ENCODE measurements at regions not wholly inside any gene's neighbourhood (a gene's known extent, or its start where the extent isn't known, plus 50 kb on each side); places are given as distances from the start of the nearest gene placed in this dataset.

- Histone ChIP-seq H3K36me3 (ENCODE audit: control insufficient read depth in 4 of 4, insufficient read depth in 3 of 4, low read depth in 1 of 4, low read length in 3 of 4) (no peaks in the 10 kb centered on the region), H3K4me1 (ENCODE audit: control insufficient read depth in 4 of 4, insufficient read depth in 4 of 4, low read length in 3 of 4) (no peaks in the 10 kb centered on the region), H3K4me3 (ENCODE audit: low read depth in 1 of 3, low read length in 3 of 3) (no peak overlapping the region), H3K9ac (ENCODE audit: low read depth in 1 of 2, low read length in 2 of 2) (no peak overlapping the region), H3K9me3 (ENCODE audit: control insufficient read depth in 4 of 4, low read length in 3 of 4) (no peaks in the 10 kb centered on the region), H3K27ac (ENCODE audit: low read depth in 1 of 2, low read length in 2 of 2) (no peak overlapping the region), H3K27me3 (ENCODE audit: control insufficient read depth in 4 of 4, insufficient read depth in 4 of 4, low read length in 3 of 4) (no peaks in the 10 kb centered on the region)
- DNase-seq (ENCODE audit: low spot score): no peak
- 95% methylated on average over 4 of the region's 4 CpGs for WGBS
- TF ChIP-seq FOXA1 (IDR thresholded peaks at IDR 0.05) (no peak), MAX (IDR thresholded peaks at IDR 0.05) (no peak), RXRA (IDR thresholded peaks at IDR 0.05) (no peak), JUND (IDR thresholded peaks at IDR 0.05) (no peak), EGR1 (IDR thresholded peaks at IDR 0.05; ENCODE audit: low read depth in 2 of 2) (no peak)
Measured at GRCh38 chr4:23700197-23700596, 189.7 kb downstream of the PPARGC1A start.

- H3K9ac ChIP-seq (ENCODE audit: low read depth in 1 of 2, low read length in 2 of 2): no peak overlapping the region
- H3K4me3 ChIP-seq (ENCODE audit: low read depth in 1 of 3, low read length in 3 of 3): no peak overlapping the region
- H3K27ac ChIP-seq (ENCODE audit: low read depth in 1 of 2, low read length in 2 of 2): no peak overlapping the region
- no peaks in the 10 kb centered on the region for H3K27me3 ChIP-seq (ENCODE audit: control insufficient read depth in 4 of 4, insufficient read depth in 4 of 4, low read length in 3 of 4)
- WGBS: 78% methylated on average over 3 of the region's 3 CpGs
- no peaks in the 10 kb centered on the region for H3K4me1 ChIP-seq (ENCODE audit: control insufficient read depth in 4 of 4, insufficient read depth in 4 of 4, low read length in 3 of 4)
- H3K36me3 ChIP-seq (ENCODE audit: control insufficient read depth in 4 of 4, insufficient read depth in 3 of 4, low read depth in 1 of 4, low read length in 3 of 4): no peaks in the 10 kb centered on the region
- H3K9me3 ChIP-seq (ENCODE audit: control insufficient read depth in 4 of 4, low read length in 3 of 4): no peaks in the 10 kb centered on the region
- TF ChIP-seq YY1 (IDR thresholded peaks at IDR 0.05): no peak
- TF ChIP-seq NR2F2 (IDR thresholded peaks at IDR 0.05): no peak
- TF ChIP-seq, protein P1, sequence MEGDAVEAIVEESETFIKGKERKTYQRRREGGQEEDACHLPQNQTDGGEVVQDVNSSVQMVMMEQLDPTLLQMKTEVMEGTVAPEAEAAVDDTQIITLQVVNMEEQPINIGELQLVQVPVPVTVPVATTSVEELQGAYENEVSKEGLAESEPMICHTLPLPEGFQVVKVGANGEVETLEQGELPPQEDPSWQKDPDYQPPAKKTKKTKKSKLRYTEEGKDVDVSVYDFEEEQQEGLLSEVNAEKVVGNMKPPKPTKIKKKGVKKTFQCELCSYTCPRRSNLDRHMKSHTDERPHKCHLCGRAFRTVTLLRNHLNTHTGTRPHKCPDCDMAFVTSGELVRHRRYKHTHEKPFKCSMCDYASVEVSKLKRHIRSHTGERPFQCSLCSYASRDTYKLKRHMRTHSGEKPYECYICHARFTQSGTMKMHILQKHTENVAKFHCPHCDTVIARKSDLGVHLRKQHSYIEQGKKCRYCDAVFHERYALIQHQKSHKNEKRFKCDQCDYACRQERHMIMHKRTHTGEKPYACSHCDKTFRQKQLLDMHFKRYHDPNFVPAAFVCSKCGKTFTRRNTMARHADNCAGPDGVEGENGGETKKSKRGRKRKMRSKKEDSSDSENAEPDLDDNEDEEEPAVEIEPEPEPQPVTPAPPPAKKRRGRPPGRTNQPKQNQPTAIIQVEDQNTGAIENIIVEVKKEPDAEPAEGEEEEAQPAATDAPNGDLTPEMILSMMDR (IDR thresholded peaks at IDR 0.05; ENCODE audit: low read depth, low read length, missing input control): no peak
- TF ChIP-seq ATF3 (IDR thresholded peaks at IDR 0.05): no peak
- no peak for DNase-seq (ENCODE audit: low spot score)
Measured at GRCh38 chr4:23697722-23698121, 192.1 kb downstream of the PPARGC1A start.

DNA sequence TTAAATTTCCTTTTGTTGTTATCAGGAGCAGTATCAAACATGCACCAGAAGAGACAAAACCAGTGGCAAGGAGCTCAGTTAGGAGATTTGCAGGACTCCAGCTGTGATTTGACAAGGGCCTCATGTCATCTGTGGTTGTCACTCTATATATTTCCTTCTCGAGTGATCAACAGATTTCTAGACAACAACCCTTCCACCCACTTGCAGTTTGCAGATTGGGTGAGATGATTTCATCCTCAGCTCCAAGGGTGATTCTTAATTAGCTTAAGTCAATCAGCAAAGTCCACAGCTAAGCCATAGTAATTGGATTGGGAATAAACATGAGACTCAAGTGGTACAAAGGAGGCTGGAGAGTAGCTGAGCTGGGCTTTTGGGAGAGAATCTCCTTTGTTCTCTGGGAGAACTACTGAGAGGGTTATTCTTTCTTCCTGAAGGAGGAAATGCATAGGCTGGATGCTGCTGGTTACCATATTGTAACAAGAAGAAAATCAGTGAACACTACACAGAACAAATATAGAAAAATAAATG lies 192.8 kb downstream of the PPARGC1A start:
- Histone ChIP-seq H3K36me3 (ENCODE audit: control insufficient read depth in 4 of 4, insufficient read depth in 3 of 4, low read depth in 1 of 4, low read length in 3 of 4) (no peaks in the 10 kb centered on the region), H3K9me3 (ENCODE audit: control insufficient read depth in 4 of 4, low read length in 3 of 4) (no peaks in the 10 kb centered on the region), H3K4me3 (ENCODE audit: low read depth in 1 of 3, low read length in 3 of 3) (no peak overlapping the region), H3K27ac (ENCODE audit: low read depth in 1 of 2, low read length in 2 of 2) (no peak overlapping the region), H3K4me1 (ENCODE audit: control insufficient read depth in 4 of 4, insufficient read depth in 4 of 4, low read length in 3 of 4) (no peaks in the 10 kb centered on the region), H3K27me3 (ENCODE audit: control insufficient read depth in 4 of 4, insufficient read depth in 4 of 4, low read length in 3 of 4) (no peaks in the 10 kb centered on the region), H3K9ac (ENCODE audit: low read depth in 1 of 2, low read length in 2 of 2) (no peak overlapping the region)
- WGBS: 80% methylated on average over 1 of the region's 1 CpG
- no peak for TF ChIP-seq MAX (IDR thresholded peaks at IDR 0.05)
- TF ChIP-seq YY1 (IDR thresholded peaks at IDR 0.05): no peak
- TF ChIP-seq, protein P1 (IDR thresholded peaks at IDR 0.05; ENCODE audit: low read depth, low read length, missing input control): no peak
- no peak for TF ChIP-seq GABPA (IDR thresholded peaks at IDR 0.05 in 1 of 2, conservative IDR thresholded peaks at IDR 0.05 in 1 of 2)
- no peak for TF ChIP-seq JUND (IDR thresholded peaks at IDR 0.05)
- no peak for TF ChIP-seq FOXA2 (IDR thresholded peaks at IDR 0.05)
- TF ChIP-seq SP1 (IDR thresholded peaks at IDR 0.05): no peak
- TF ChIP-seq, protein P2, sequence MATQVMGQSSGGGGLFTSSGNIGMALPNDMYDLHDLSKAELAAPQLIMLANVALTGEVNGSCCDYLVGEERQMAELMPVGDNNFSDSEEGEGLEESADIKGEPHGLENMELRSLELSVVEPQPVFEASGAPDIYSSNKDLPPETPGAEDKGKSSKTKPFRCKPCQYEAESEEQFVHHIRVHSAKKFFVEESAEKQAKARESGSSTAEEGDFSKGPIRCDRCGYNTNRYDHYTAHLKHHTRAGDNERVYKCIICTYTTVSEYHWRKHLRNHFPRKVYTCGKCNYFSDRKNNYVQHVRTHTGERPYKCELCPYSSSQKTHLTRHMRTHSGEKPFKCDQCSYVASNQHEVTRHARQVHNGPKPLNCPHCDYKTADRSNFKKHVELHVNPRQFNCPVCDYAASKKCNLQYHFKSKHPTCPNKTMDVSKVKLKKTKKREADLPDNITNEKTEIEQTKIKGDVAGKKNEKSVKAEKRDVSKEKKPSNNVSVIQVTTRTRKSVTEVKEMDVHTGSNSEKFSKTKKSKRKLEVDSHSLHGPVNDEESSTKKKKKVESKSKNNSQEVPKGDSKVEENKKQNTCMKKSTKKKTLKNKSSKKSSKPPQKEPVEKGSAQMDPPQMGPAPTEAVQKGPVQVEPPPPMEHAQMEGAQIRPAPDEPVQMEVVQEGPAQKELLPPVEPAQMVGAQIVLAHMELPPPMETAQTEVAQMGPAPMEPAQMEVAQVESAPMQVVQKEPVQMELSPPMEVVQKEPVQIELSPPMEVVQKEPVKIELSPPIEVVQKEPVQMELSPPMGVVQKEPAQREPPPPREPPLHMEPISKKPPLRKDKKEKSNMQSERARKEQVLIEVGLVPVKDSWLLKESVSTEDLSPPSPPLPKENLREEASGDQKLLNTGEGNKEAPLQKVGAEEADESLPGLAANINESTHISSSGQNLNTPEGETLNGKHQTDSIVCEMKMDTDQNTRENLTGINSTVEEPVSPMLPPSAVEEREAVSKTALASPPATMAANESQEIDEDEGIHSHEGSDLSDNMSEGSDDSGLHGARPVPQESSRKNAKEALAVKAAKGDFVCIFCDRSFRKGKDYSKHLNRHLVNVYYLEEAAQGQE (IDR thresholded peaks at IDR 0.05): no peak
- TF ChIP-seq ATF3 (IDR thresholded peaks at IDR 0.05): no peak
- TF ChIP-seq TAF1 (conservative IDR thresholded peaks at IDR 0.05): no peak
- no peak for TF ChIP-seq NR2F2 (IDR thresholded peaks at IDR 0.05)
- no peak for DNase-seq (ENCODE audit: low spot score)
